ENCODE measurements at regions not wholly inside any gene's neighbourhood (a gene's known extent, or its start where the extent isn't known, plus 50 kb on each side); places are given as distances from the start of the nearest gene placed in this dataset.

DNA sequence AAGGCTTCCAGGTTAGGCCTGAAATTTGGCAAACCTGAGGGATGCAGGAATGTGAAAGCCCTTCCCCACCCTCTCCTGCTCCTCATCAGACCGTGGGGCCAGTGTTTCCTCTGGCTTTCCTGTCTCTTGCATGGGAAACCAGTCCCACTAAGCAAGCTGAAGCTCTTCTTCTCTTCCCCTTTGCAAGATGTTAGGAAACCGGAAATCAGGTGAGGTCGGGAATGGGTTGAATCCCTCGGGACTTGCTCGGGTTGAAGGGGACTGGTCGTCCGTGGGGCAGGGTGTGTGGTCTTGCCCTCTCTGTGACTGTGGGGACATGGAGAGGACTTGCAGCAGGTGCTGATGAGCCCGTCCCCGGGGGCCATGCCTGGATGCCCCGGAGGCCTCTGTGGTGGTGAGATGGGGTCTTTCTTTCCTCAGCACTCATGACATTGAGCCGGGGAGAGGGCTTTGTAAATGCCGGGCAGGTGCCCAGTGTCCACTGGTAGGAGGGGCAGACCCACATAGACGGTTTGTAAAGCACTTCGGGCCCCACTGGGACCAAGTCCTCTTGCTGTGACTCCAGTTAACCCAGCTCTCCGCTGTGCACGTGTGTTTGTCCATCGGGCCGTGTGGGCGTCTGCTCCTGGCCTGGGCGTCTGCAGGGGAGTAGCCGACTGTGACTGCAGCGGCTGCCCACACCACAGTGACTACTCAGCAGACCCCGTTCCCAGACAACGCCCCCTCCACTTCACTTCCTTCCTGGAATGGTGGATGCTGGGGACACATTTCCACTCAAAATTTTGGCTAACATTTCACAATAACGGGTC, 373.9 kb downstream of the GLRX3 start:
- no peaks in the 10 kb centered on the region for H3K27me3 ChIP-seq
- WGBS, 2 donors (ENCODE audit: low coverage in 1 of 2): 79 to 100% methylated on average over 1 to 25 of the region's 25 CpGs

DNA sequence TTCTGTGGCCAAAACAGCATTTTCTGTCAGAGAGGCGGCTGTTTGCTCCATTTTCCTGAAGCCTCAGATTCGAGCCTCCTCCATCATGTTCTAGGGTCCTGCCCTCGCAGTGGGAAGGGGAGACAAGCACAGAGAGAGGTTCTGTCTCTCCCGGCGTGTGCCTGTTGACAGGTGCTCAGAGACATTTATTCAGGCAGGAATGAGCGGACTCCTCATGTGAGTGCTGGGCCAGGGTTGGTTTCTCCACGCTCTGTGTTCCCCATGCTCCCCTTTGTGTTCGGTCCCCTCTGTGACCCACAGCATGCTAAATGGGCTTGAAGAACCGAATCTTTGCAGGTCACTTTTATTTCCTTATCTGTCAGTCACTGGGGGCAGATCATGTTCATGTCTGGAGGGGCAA, 374.6 kb downstream of the GLRX3 start:
- Histone ChIP-seq H3K36me3 (no peaks in the 10 kb centered on the region), H3K4me3 (no peak overlapping the region), H3K27me3 (no peaks in the 10 kb centered on the region), H3K4me1 (no peaks in the 10 kb centered on the region), H3K27ac (no peak overlapping the region), H3K9me3 (no peaks in the 10 kb centered on the region)
- 66 to 86% methylated on average over 2 to 9 of the region's 9 CpGs for WGBS, 2 donors (ENCODE audit: low coverage in 1 of 2)
- intact Hi-C loops (cut with DNase I; ENCODE audit: low total_unique reads) (no loop called here), in situ Hi-C loops (cut with MboI; ENCODE audit: low pct_ligation_motif_present in 1 of 4, low pct_unique_long_range_greater_than_20kb in 1 of 4, low sequenced_read_pairs in 3 of 4) (no loop called here)
- DNase-seq: no peak
- TF ChIP-seq, protein P1, sequence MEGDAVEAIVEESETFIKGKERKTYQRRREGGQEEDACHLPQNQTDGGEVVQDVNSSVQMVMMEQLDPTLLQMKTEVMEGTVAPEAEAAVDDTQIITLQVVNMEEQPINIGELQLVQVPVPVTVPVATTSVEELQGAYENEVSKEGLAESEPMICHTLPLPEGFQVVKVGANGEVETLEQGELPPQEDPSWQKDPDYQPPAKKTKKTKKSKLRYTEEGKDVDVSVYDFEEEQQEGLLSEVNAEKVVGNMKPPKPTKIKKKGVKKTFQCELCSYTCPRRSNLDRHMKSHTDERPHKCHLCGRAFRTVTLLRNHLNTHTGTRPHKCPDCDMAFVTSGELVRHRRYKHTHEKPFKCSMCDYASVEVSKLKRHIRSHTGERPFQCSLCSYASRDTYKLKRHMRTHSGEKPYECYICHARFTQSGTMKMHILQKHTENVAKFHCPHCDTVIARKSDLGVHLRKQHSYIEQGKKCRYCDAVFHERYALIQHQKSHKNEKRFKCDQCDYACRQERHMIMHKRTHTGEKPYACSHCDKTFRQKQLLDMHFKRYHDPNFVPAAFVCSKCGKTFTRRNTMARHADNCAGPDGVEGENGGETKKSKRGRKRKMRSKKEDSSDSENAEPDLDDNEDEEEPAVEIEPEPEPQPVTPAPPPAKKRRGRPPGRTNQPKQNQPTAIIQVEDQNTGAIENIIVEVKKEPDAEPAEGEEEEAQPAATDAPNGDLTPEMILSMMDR (IDR thresholded peaks at IDR 0.05): no peak
- TF ChIP-seq POLR2A (IDR thresholded peaks at IDR 0.05): no peak
- no peak for TF ChIP-seq POLR2AphosphoS5 (IDR thresholded peaks at IDR 0.05)
- TF ChIP-seq EP300 (IDR thresholded peaks at IDR 0.05; ENCODE audit: low read depth): no peak

More for the DNA sequence above, 373.9 kb downstream of the GLRX3 start:
- H3K4me1 ChIP-seq: no peaks in the 10 kb centered on the region
- in situ Hi-C loops (cut with MboI; ENCODE audit: low pct_ligation_motif_present in 1 of 4, low pct_unique_long_range_greater_than_20kb in 1 of 4, low sequenced_read_pairs in 3 of 4): no loop called here
- intact Hi-C loops (cut with DNase I; ENCODE audit: low total_unique reads): no loop called here
- TF ChIP-seq POLR2AphosphoS5 (IDR thresholded peaks at IDR 0.05) (no peak), POLR2A (IDR thresholded peaks at IDR 0.05) (no peak), EP300 (IDR thresholded peaks at IDR 0.05; ENCODE audit: low read depth) (no peak)
- TF ChIP-seq, protein P1 (IDR thresholded peaks at IDR 0.05): no peak
- H3K27ac ChIP-seq: no peak overlapping the region
- no peaks in the 10 kb centered on the region for H3K36me3 ChIP-seq
- H3K4me3 ChIP-seq: no peak overlapping the region
- no peak for DNase-seq
- no peaks in the 10 kb centered on the region for H3K9me3 ChIP-seq

DNA sequence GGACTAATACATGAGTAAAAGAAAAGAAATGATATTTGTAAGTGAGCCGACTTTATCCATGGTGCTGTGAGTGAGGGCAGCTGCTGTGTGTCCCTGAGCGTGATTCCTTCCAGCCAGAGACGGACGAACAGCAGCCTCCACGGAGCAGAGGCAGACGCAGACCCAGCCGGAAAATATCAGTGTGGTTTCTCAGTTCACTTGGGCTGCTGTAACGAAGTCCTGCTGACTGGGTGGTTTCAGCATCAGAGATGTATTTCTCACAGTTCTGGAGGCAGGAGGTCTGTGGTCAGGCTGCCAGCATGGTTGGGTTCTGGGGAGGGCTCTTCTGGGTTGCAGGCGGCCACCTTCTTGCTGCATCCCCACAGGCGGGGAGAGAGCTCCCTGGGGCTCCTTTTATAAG, 375.6 kb downstream of the GLRX3 start:
- WGBS, 2 donors (ENCODE audit: low coverage in 1 of 2): 48 to 62% methylated on average over 4 to 10 of the region's 10 CpGs
- DNase-seq: no peak
- no peaks in the 10 kb centered on the region for H3K4me1 ChIP-seq
- H3K27me3 ChIP-seq: no peaks in the 10 kb centered on the region
- H3K9me3 ChIP-seq: no peaks in the 10 kb centered on the region
- H3K36me3 ChIP-seq: no peaks in the 10 kb centered on the region
- TF ChIP-seq EP300 (IDR thresholded peaks at IDR 0.05; ENCODE audit: low read depth): no peak
- TF ChIP-seq POLR2A (IDR thresholded peaks at IDR 0.05): no peak
- no peak for TF ChIP-seq POLR2AphosphoS5 (IDR thresholded peaks at IDR 0.05)
- TF ChIP-seq, protein P1 (IDR thresholded peaks at IDR 0.05): no peak
- no peak overlapping the region for H3K4me3 ChIP-seq
- intact Hi-C loops (cut with DNase I; ENCODE audit: low total_unique reads) (no loop called here), in situ Hi-C loops (cut with MboI; ENCODE audit: low pct_ligation_motif_present in 1 of 4, low pct_unique_long_range_greater_than_20kb in 1 of 4, low sequenced_read_pairs in 3 of 4) (no loop called here)
- no peak overlapping the region for H3K27ac ChIP-seq

DNA sequence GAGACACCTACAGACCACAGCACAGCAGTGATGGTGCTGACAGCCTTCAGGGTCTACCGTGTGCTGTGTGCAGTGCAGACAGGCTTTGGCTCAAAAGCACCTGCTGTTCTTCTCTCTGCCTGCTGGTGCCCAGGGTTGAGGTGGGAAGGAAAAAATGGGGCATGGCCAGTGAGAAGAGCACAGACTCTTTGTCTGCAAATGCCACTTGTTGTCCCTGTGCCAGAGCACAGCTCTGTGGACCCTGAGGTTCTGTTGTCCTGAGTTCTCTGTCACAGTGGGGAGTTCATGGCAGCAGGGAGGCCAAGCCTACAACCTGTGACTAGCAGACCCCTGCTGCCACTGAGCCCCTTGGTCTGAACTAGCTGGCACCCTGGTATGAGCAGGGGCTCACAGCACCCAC, 376.7 kb downstream of the GLRX3 start:
- no peak overlapping the region for H3K27ac ChIP-seq
- 80% methylated on average over 1 of the region's 1 CpG; no CpG with 5 or more reads in 1 of the 2 donors for whole genome bisulfite sequencing, 2 donors (ENCODE audit: low coverage in 1 of 2)
- in situ Hi-C loops (cut with MboI; ENCODE audit: low pct_ligation_motif_present in 1 of 4, low pct_unique_long_range_greater_than_20kb in 1 of 4, low sequenced_read_pairs in 3 of 4) (no loop called here), intact Hi-C loops (cut with DNase I; ENCODE audit: low total_unique reads) (no loop called here)
- H3K36me3 ChIP-seq: no peaks in the 10 kb centered on the region
- no peaks in the 10 kb centered on the region for H3K9me3 ChIP-seq
- H3K4me3 ChIP-seq: no peak overlapping the region
- DNase-seq: no peak
- TF ChIP-seq POLR2A (IDR thresholded peaks at IDR 0.05) (no peak), POLR2AphosphoS5 (IDR thresholded peaks at IDR 0.05) (no peak), EP300 (IDR thresholded peaks at IDR 0.05; ENCODE audit: low read depth) (no peak)
- TF ChIP-seq, protein P1 (IDR thresholded peaks at IDR 0.05): no peak
- H3K4me1 ChIP-seq: no peaks in the 10 kb centered on the region
- H3K27me3 ChIP-seq: no peaks in the 10 kb centered on the region
